Endothelial cell of umbilical vein (primary cell): ENCODE measurements at regions not wholly inside any gene's neighbourhood (a gene's known extent, or its start where the extent isn't known, plus 50 kb on each side); places are given as distances from the start of the nearest gene placed in this dataset.

Source experiments
- BruUV-seq: library from RNA; stranded (reverse); fragments of 400-500 nt; replicated peaks from 2 replicates; lab custom pipeline; 2021; lab: Mats Ljungman, UMichigan
- CTCF ChIA-PET: fragments of 300-600, 350-600 bp; sonication (Branson Sonifier 250); formaldehyde crosslinking; loops from one replicate; lab custom pipeline; 2021; ENCODE audit warnings: antibody characterized with exemption, inconsistent platforms; lab: Charles Lee
- POLR2A ChIA-PET: fragments of 300-600, 350-600 bp; sonication (Branson Sonifier 250); formaldehyde crosslinking; loops from one replicate; lab custom pipeline; 2021; ENCODE audit warnings: antibody characterized with exemption, inconsistent platforms; lab: Charles Lee
- DNase-seq: peaks from one replicate; pipeline ENCODE4 v3.0.0-alpha.2; 2011; ENCODE audit warnings: low read depth, low spot score
- FAIRE-seq: peaks from 2 replicates; lab custom pipeline; 2011; peaks lifted over from hg19 to GRCh38; lab: Jason Lieb, UNC
- H2AFZ ChIP-seq: 2 replicates; pipeline ENCODE4 v1.6.0; 2012; ENCODE audit warnings: low read depth, low read length, control low read depth, inconsistent platforms
- H3K27ac ChIP-seq: 2 replicates; pipeline ENCODE4 v1.5.1; 2011; ENCODE audit warnings: low read depth, mild to moderate bottlenecking, control low read depth, low read length, moderate library complexity; ENCODE audit not compliant: insufficient read depth
- H3K27me3 ChIP-seq, 2 experiments: 2 replicates each; pipeline versions ENCODE4 v1.6.0 to v1.6.1; 2011; ENCODE audit warnings: low read length in 2 of 2, mixed read lengths in 1 of 2; ENCODE audit not compliant: control insufficient read depth in 2 of 2, insufficient read depth in 2 of 2
- H3K36me3 ChIP-seq, 2 experiments: 2 replicates in 1 of 2; 3 replicates in 1 of 2; pipeline ENCODE4 v1.5.1; 2011; ENCODE audit warnings: low read length in 2 of 2, mild to moderate bottlenecking in 1 of 2, moderate library complexity in 1 of 2; ENCODE audit not compliant: control insufficient read depth in 2 of 2, insufficient read depth in 2 of 2; ENCODE audit errors: extremely low read depth in 1 of 2
- H3K4me1 ChIP-seq: 3 replicates; pipeline ENCODE4 v1.5.1; 2011; ENCODE audit warnings: mild to moderate bottlenecking, low read length; ENCODE audit not compliant: control insufficient read depth, insufficient read depth; ENCODE audit errors: extremely low read depth
- H3K4me2 ChIP-seq: 2 replicates; pipeline ENCODE4 v1.6.1; 2011; ENCODE audit warnings: low read length, control low read depth, mixed read lengths; ENCODE audit not compliant: insufficient read depth
- H3K4me3 ChIP-seq, 3 experiments: fragments of 200-600 bp in 1 of 3; sonication (generic), shearing (Covaris generic) in 1 of 3; replicated peaks in 1 of 3; 2 replicates each; pipeline ENCODE4 v1.5.1; 2011 to 2016; ENCODE audit warnings: control low read depth in 3 of 3, low read length in 3 of 3, mild to moderate bottlenecking in 2 of 3, inconsistent platforms in 1 of 3, low read depth in 1 of 3, moderate library complexity in 1 of 3; ENCODE audit not compliant: insufficient read depth in 1 of 3
- H3K79me2 ChIP-seq: 2 replicates; pipeline ENCODE4 v1.6.0; 2012; ENCODE audit warnings: low read length, inconsistent platforms; ENCODE audit not compliant: control insufficient read depth, insufficient read depth
- H3K9ac ChIP-seq: replicated peaks from 2 replicates; pipeline ENCODE3; 2011; ENCODE audit warnings: low read length, control low read depth; ENCODE audit not compliant: insufficient read depth; ENCODE audit errors: extremely low read depth
- H3K9me1 ChIP-seq: replicated peaks from 3 replicates; pipeline ENCODE4 v1.6.0; 2011; ENCODE audit warnings: mild to moderate bottlenecking, low read length; ENCODE audit not compliant: control insufficient read depth, insufficient read depth; ENCODE audit errors: extremely low read depth
- H3K9me3 ChIP-seq: replicated peaks from 2 replicates; pipeline ENCODE4 v1.5.1; 2012; ENCODE audit warnings: low read length, inconsistent platforms; ENCODE audit not compliant: control insufficient read depth, insufficient read depth
- H4K20me1 ChIP-seq: replicated peaks from 2 replicates; pipeline ENCODE3; 2011; ENCODE audit warnings: mild to moderate bottlenecking, low read length; ENCODE audit not compliant: control insufficient read depth, insufficient read depth; ENCODE audit errors: extremely low read depth
- CTCF ChIP-seq, 2 donors: IDR thresholded peaks; 1 replicate in 1 of 2; 2 replicates in 1 of 2; pipeline ENCODE4 v1.5.1; 2011; ENCODE audit warnings: low read length in 2 of 2, mild to moderate bottlenecking in 2 of 2, moderate library complexity in 2 of 2, control low read depth in 1 of 2, inconsistent platforms in 1 of 2, low read depth in 1 of 2; ENCODE audit not compliant: insufficient read depth in 1 of 2; ENCODE audit errors: extremely low read depth in 1 of 2
- EZH2 ChIP-seq: IDR thresholded peaks from 2 replicates; pipeline ENCODE4 v1.6.1; 2012; ENCODE audit warnings: borderline replicate concordance, low read depth, mild to moderate bottlenecking, moderate library complexity, low read length, inconsistent platforms; ENCODE audit not compliant: severe bottlenecking
- FOS ChIP-seq: IDR thresholded peaks from 2 replicates; pipeline ENCODE4 v1.6.1; 2011; ENCODE audit warnings: mild to moderate bottlenecking, low read length, moderate library complexity, borderline replicate concordance; ENCODE audit not compliant: insufficient read depth
- GATA2 ChIP-seq: IDR thresholded peaks from 2 replicates; pipeline ENCODE4 v1.7.0; 2011; ENCODE audit warnings: low read depth, mild to moderate bottlenecking, moderate library complexity, mixed read lengths, low read length; ENCODE audit not compliant: insufficient read length, insufficient read depth
- JUN ChIP-seq: IDR thresholded peaks from 2 replicates; pipeline ENCODE4 v1.6.1; 2011; ENCODE audit warnings: borderline replicate concordance, low read depth; ENCODE audit not compliant: insufficient read length, insufficient read depth
- MAX ChIP-seq: IDR thresholded peaks from 2 replicates; pipeline ENCODE4 v1.6.1; 2011; ENCODE audit not compliant: insufficient read depth, insufficient read length
- MYC ChIP-seq: IDR thresholded peaks from one replicate; pipeline ENCODE4 v1.6.1; 2011; ENCODE audit warnings: mild to moderate bottlenecking, low read depth, low read length
- POLR2A ChIP-seq: IDR thresholded peaks from 2 replicates; pipeline ENCODE4 v1.6.1; 2012; ENCODE audit warnings: low read depth, mild to moderate bottlenecking, control low read depth, low read length
- POLR2AphosphoS5 ChIP-seq: IDR thresholded peaks from 2 replicates; pipeline ENCODE4 v1.6.1; 2012; ENCODE audit warnings: low read depth, mild to moderate bottlenecking, control low read depth, low read length, moderate library complexity; ENCODE audit not compliant: insufficient read depth
- dilution Hi-C: fragments of 300-500 bp; cut with MboI; formaldehyde crosslinking; loops from one replicate; pipeline ENCODE4 v1.15.0; 2019; ENCODE audit warnings: low sequenced_read_pairs; ENCODE audit not compliant: extremely low pct_ligation_motif_present
- intact Hi-C: fragments of 100-400 bp; cut with micrococcal nuclease; formaldehyde crosslinking; loops from one replicate; pipeline ENCODE4 v1.10.0; 2022

DNA sequence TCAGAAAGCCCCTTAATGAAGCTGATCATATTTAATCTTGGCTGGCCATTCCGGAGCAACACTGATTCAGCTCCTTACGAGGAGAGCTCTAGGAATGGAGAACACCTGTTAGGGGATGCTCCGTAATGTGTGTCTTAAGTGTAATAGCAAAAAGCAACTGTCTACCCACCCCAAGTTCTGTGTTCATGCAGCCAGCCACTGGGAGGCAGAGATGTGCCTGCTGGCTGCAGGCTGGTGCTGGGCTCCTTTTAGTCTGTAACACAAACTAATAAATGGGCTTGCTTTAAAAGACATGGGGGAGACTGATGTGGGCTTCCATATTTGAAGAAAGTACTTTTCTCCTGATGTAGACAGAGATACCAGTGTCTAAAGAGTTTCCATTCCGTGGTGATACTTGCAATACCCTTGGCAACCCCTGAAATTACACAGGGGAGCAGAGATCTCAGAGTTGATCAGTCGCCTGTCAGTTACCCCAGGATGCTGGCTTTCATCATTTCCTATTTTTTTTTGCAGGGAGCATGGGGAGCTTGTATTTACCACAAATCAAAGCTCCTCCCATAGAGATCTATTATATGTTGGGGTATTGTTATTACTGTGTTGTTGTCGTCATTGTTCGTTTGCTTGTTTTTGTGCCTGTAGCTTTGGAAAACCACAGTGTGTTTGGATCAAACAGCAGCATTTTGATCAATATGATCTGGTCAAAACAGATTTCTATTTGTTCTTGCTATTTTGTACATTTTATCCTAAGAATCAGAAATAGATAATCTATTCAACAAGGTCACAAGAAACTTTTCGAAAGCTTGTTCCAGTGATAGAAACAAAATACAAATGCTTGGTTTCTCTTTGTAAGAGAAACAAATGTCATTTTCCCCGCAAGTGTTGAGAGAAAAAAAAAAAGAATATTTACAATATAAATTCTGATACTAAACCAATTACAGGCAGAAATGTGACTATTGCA, 65.8 kb downstream of the MTX3 start:
- H3K9me3 ChIP-seq, result no peaks in the 10 kb centered on the region
- no peak for FAIRE-seq
- intact Hi-C loops, result no loop called here
- H3K36me3 ChIP-seq, result no peaks in the 10 kb centered on the region
- no TSS peak for BruUV-seq
- dilution Hi-C loops, result no loop called here
- H3K9ac ChIP-seq, result no peak overlapping the region
- ChIA-PET POLR2A (interaction anchor here (0.5 kb wide), 1 partner anchor 314 kb away, joined by 3 read pairs; no protein-coding TSS in a partner anchor), CTCF (interaction anchor here (3.6 kb wide), 1 partner anchor 159 kb away, joined by 23 read pairs; no protein-coding TSS in a partner anchor)
- H3K27me3 ChIP-seq, result peaks cover 0 to 2% of the 10 kb centered on the region in 2 experiments
- H3K27ac ChIP-seq, result no peak overlapping the region
- no peak overlapping the region for H2AFZ ChIP-seq
- no peaks in the 10 kb centered on the region for H3K79me2 ChIP-seq
- TF ChIP-seq POLR2AphosphoS5 (no peak), FOS (no peak), MAX (no peak), MYC (no peak), CTCF (IDR thresholded peaks at IDR 0.05; ENCODE audit: extremely low read depth in 1 of 2, insufficient read depth in 1 of 2, low read depth in 1 of 2, low read length in 2 of 2) (no peak), EZH2 (no peak), POLR2A (no peak), JUN (no peak), GATA2 (no peak)
- H3K4me3 ChIP-seq, result no peak overlapping the region
- no peak overlapping the region for H3K4me2 ChIP-seq
- no peaks in the 10 kb centered on the region for H4K20me1 ChIP-seq
- no peaks in the 10 kb centered on the region for H3K4me1 ChIP-seq
- H3K9me1 ChIP-seq, result no peaks in the 10 kb centered on the region
- no peak for DNase-seq
